NCI-H524 treated with DMSO at 0.1 percent for 48 hours (cell line): ENCODE measurements at regions not wholly inside any gene's neighbourhood (a gene's known extent, or its start where the extent isn't known, plus 50 kb on each side); places are given as distances from the start of the nearest gene placed in this dataset.
"Not testable (repeated sequence)": the region's sequence is repeated elsewhere in the genome, so short reads cannot be mapped to it uniquely, and the experiment has no call there.

ENCODE experiments used
- DNase-seq: peaks from one replicate; lab custom pipeline; 2025; lab: John Stamatoyannopoulos, UW

DNA sequence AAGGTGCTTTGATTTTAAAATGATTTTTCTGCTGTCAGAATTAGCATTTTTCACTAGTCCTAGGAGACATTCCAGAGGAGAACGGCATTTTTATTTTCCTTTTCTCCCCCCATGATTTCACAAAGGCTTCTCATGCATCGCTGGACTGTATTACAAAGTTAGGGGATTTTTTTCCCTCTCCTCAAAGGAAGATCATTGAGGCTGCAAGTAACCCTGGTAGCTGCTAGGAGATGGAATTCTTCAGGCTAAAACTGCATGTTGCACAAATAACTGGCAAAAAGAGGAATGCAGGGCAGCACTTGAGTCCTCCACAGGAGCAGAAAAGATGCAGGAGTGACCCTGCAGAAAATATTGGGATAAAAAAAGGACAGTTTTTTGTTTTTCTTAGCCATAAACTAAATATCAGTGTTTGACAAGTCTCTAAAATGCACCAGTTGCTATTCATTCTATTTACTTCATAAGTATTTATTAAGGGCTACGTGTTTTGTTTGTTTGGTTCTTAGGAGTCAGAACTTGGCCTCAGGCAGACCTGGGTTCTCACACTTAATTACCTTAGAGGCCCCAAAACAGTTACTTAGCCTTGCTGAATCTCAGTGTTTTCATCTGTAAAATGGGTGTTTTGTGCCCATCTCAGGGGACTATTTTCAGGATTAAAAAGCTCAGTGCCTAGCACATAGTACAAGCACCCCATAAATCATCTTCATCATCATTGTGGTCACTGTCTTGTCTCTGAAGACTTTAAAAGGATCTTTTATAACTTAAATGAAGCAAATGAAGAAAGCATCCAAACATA is 144.5 kb upstream of the ID4 start:
- no peak for DNase-seq

DNA sequence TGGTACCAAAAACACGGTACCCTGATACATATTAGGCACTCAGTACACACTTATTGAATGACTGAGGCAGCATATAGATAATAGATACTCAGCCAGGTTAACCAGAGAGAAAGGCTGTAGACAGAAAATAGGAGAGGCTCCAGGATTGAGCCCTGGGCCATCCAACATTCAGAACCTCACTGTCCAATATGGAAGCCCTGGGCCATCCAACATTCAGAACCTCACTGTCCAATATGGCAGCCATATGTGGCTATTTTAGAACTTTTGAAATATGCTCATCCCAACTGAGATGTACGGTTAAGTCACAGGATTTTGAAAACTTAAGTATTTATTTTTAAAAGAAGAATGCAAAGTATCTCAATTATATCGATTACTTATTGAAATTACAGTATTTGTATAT is 142.5 kb upstream of the ID4 start:
- DNase-seq: no peak

DNA sequence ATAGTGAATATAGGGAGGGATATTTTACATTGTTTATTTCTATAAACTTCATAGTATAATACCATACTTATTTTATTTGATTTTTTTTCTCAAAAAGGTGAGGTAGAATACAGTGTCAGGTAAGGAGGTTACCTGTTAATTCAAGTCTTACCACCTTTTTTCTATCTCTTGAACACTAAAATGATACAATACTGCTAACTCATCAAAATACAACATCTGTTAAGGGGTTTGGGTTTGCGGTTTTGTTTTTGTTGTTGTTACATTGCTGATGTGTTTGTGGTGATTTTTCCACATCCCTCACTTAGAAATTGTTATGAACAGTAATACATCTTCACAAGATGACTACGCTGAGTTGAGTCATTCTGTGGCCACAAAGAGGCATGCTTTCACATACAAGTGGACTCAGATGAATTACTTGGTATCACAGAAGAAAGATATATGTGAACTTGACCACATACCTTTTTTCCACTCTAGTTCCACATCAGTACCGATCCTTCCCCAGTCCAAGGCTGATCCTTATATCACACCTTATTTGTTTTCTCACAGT is 139.4 kb upstream of the ID4 start:
- no peak for DNase-seq

DNA sequence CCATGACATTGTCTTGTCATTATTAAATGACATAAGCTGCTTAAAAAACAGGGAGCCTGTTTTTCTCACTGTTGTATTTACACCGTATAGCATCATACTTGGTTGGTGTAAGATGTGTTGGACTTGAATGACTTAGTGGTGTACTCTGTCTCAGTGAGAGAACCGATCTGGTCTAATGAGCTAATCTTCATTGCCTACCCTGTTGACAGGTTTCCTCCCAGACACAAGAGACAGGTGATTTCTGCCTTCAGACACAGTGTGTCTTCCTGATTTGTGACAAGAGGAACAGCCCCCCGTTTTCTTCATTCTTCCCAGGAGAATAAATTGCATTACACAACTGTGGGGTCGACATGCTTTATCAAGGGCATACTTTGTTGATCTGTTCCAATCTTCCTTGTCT is 137.2 kb upstream of the ID4 start:
- no peak for DNase-seq

DNA sequence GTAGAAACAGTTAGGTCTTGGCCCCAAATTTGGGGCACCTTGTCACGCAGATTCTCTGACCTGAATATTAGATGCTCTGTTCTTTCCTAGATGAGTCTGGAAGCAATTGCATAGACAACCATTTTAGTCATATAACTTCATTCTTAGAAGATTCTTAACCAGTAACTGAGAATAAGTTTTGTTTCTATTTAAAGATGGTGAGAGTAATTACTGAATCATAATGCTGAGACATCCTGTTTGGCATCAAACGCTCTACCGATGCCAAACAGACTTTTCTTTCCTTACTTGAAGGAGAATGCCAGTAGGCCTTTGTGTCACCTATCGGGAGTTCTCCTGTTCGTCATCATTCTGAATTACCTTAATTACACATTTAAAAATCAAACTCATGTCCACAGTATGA is 131.6 kb upstream of the ID4 start:
- no peak for DNase-seq

DNA sequence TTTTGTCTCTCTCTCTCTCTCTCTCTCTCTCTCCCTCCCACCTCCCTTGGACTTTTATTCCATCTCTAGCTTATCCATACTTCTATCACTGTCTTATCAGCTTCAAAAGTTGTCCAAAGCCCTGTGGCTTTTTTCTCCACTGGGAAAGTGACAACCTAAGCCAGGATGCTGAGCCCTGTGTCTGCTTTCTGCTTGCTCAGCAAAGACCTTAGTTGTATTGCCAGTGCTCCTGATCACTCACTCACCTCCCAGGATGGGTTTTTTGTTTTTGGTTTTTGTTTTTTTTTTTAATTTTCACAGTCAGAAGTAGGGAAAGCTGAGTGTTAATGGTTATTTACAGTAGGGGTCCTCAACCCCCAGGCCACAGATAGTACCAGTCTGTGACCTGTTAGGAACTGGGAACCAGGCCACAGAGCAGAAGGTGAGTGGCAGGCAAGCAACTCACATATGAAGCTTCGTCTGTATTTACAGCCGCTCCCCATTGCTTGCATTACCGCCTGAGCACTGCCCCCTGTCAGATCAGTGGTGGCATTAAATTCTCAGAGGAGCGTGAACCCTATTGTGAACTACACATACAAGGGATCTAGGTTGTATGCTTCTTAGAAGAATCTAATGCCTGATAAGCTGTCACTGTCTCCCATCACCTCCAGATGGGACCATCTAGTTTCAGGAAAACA is 125.0 kb upstream of the ID4 start:
- no peak for DNase-seq

DNA sequence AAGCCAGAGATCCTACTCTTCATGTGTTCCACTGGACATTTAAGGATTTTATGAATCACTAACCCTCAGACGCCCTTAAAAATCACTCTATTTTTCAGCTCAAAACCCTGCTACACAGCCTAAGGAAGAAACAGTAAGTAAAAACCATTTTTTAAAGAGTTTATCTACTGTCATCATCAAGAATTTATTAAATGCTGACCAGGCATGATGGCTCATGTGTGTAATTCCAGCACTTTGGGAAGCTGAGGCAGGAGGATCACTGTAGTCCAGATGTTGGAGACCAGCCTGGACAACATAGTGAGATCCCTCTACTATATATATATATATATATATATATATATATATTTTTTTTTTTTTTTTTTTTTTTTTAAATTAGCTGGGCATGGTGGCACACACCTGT is 124.2 kb upstream of the ID4 start:
- no peak for DNase-seq

DNA sequence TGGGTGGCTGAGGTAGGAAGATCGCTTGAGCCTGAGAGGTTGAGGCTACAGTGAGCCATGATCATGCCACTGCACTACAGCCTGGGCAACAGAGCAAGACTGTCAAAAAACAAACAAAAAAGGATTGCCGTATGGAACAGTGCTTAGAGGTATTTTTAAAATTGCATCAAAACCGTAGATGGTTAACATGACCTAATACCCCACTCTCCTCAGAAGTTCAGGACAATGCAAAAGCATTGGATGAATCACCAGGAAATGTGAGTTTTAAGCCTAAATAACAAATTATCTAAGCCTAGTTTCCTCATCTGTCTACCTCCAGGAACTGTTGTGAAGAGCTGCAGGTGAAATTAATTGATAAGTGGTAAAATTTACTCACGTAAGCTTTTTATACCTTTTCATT is 123.8 kb upstream of the ID4 start:
- DNase-seq: no peak

DNA sequence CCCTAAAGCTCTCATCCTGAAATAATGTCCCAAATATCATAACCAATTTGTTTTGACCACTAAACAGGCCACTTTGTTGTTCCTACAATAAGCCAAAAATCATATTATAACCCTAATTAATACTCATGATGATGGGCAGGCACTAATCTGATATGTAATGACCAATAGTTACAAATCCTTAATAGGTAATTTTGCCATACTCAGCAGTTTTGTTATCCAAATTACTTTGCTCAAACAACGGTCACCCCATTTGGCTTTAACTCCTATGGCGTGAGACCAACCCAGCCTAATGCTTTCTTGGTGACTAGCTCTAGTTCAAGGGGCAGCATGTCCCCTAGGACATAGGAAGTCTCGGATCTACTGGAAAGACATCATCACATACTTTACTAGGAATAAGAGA is 123.2 kb upstream of the ID4 start:
- DNase-seq: no peak

DNA sequence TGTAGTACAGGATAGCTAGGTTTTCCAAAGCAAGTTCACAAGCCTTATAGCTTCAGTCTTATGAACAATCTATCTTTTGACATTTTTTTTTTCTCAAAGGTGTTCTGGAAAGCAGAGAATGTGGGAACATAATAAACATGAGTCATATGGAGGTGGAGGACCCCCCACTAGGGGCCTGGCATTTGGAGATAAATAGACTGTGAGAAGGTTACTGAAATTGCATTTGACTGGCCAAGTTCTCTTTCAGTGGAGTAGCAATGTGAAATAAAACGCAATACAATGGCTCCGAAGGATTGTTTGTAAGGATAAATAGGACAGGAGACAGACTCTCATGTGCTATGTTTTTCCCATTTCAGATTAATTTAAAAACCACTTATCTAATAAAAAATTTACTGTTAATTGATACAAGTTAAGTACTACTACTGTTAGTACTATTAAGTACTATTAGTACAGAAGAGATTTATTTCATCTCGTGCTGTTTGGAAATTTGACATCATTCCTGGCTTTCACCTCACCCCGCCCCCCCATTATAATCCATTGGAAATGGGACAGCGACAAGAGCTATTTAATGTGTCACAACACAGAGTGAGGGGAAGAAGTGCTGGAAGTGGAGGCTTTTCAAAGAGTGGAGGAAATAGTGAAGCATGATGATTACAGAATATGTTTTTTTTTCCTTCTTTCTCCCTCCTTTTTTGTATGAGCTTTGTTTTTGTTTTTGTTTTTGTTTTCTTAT is 122.6 kb upstream of the ID4 start:
- no peak for DNase-seq

DNA sequence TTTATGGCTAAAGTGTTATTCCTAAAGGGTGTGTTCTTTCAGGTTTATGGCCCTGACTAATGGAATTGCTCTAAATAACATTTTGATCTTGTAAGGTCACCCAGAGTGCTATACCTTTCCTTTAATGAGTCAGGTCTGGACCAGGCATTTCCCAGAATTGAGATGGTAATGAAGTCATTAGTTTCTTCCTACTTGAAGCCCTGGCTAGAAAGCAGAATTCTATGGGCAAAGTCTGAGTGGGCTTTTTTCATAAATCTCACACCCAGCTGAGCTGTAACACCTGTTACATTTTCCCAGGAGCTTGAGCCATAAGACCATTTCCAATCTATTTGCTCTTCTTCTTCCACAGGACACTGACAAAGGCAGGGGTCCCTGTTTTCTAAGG is 122.0 kb upstream of the ID4 start:
- DNase-seq: no peak

DNA sequence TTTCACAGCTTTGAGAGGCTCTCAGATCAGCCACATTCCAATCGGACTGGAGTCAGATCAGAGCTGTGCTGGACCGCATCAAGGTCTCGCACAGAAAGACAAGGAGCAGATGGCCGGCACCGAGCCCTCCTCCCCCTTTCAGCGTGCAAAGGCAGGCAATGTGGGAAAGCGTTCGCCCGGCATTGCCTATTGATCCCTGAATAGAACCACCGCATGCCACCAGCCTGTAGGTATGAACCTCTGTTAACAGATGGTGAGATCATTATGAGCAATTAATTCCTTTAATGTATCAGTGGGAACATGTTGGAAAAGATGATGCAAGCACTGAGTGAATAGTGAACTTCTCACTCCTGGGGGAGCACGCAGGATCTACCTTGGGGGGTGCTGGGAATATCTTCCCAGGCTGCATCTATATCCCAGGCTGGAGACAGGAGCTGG is 117.5 kb upstream of the ID4 start:
- DNase-seq: peak; percentile 81

DNA sequence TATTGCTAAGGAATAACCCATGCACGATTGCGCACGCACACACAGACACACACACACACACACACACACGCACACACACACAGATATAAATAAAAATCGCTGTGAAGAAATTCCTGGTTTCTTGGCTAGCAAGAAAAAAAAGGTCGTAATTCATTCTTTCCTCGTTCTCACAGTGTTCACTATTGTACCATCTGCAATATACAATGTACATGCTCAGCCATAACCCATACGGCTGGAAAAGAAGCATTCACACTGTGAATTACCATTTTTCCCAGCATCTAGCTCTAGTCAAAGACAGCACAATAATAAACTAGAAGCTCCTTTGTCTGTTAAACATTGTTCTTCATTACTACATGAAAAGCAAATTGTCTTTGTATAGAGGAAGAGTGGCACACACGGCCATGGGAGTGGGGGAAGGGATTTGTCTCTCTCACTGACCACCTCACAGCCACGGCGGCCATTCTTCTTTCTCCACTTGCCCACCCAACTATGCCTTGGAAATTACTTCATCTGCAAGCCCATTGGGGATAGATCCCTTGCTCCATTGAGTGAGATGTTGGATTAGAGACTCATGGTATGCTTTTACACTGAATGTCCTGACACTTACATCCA is 115.3 kb upstream of the ID4 start:
- no peak for DNase-seq

DNA sequence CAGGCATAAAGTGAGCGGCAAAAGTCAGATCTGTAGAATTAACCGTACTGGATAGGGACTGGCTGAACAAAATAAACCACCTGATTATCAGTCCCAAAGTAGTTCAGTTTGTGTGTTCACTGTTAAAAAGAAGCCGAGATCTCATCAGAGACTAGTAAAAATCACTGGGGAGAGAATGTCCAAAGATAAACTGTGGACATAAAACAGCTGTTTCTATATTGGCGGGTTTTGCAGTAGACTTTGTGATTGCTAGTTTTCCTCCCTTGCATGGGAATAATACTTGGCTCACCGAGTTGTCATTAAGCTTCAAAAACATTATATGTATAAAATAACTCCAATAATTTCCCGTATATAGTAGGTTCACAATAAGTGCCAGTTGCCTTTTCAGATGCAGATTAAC is 114.2 kb upstream of the ID4 start:
- DNase-seq: no peak

DNA sequence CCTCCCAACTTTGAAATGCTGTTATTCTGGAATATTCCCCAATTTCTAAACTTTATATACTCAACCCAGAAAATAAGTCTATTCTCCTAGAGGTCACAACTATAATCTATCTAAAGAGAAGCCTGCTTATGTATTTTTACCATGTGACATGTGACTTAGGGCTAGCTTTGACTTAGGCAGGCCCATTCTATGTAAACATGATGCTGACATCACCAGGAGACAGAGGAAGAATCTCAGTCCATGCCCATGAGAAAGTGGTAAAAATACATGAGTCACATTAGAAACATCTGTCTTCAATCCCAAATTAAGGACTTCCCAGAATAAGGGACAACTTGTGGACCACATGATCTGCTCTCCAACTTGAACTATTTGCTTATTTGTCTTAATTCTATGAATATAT is 113.6 kb upstream of the ID4 start:
- DNase-seq: no peak

DNA sequence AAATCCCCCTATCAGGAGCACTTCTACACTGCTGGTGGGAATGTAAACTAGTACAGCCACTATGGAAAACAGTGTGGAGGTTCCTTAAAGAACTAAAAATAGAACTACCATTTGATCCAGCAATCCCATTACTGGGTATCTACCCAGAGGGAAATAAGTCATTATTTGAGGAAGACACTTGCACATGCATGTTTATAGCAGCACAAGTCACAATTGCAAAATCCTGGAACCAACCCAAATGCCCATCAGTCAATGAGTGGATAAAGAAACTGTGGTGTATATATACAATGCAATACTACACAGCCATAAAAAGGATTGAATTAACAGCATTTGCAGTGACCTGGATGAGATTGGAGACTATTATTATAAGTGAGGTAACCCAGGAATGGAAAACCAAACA is 111.7 kb upstream of the ID4 start:
- DNase-seq: not testable (repeated sequence)

DNA sequence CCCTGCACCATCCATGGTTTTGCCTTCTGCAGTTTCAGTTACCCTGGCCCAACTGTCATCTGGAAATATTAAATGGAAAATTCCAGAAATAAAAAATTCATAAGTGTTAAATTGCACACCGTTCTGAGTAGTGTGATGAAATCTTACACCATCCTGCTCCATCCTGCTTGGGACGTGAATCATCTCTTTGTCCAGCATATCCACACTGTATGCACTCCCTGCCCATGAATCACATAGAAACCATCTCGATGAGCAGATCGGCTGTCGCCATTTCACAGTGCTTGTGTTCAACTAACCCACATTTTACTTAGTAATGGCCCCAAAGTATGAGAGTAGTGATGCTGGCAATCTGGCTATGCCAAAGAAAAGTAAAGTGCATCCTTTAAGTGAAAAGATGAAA is 105.9 kb upstream of the ID4 start:
- DNase-seq: no peak

DNA sequence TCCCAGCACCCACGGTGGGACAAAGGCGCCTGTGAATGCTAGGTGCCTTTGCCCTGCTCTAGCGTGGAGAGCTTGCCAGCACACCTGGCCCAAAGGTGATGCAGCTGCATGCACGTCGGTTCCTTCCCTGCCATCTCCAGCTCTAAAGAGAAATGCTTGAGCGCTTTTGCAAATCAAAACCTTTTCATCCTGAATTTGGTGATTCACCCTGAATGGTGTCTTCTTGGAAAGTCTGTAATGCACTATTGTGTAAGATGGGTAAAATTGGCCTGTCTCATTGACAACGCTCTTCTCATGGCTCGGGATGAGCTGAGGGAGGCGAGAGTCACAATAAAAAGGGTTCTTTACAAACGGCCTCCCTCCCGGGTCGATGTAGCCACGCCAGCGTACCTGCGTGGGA is 103.1 kb upstream of the ID4 start:
- no peak for DNase-seq

DNA sequence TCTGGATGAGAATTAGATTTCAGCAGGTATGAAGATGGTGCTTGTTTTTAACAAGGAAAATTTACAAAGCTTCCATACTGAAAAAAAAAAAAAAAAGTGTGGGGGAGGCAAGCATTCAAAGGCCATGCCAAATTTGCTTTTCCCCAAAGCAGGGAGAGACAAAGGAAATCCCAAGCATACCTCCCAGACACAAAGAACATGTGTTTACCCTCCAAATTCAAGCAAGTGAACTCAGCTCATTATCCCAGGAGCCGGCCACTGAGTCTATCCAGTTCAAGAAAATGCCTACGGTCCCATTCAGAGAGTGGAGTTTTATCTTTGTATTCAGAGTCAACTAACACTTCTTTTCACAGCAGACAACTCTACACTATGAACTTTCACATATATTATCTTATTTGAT is 102.7 kb upstream of the ID4 start:
- no peak for DNase-seq

DNA sequence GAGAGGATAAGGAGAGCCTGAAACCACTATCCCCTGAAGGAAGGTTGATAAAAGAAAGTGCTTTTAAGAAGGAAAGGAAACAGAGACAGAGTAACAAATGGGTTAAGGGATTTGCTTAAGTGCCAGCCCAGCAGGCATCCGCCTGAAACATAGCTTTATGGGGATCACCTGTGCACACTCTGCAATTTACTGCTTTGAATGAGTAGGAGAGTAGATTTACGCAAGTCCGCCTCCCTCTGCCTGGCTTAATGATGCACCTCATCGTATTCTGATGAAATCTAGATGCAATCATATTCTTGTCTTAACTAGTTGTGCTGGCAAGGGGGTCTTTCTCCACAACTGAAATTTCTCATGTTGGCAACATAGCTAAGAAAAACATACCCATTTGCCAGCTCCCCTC is 101.1 kb upstream of the ID4 start:
- DNase-seq: no peak

DNA sequence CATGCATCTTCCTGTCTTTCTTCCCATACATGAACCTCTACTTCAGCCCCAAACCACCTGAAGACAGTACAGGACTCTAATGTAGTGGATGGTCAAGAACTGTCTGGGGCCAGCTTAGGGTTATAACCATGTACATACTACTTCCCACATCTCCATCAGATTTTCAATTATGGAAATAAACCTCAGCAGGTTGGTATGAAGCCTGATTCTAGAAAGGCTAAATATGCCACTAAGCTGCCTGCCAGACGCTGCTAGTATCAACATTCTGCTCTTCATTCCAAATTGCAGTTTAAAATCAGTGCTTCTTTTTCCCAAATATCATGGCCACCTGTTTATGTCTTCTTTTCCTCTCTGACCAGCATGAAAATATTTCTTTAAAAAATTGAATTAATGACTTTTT is 99.2 kb upstream of the ID4 start:
- DNase-seq: no peak

DNA sequence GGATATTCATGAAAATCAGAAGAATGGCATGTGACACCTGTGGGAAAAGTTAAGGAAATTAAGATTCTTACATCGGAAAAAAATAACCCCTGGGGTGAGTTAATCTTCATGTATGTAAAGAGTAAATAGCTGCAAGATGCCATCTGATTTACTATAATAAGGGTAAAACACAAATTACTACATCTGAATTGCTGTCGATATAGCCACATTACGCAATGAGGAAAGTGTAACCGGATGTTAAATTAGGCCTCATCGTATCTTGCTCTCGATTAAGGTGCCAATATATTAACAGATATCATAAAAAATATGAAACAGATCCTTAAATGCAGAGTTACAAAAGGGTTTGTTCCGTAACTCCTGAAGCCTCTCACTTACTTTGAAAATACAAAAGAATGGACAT is 87.4 kb upstream of the ID4 start:
- no peak for DNase-seq

DNA sequence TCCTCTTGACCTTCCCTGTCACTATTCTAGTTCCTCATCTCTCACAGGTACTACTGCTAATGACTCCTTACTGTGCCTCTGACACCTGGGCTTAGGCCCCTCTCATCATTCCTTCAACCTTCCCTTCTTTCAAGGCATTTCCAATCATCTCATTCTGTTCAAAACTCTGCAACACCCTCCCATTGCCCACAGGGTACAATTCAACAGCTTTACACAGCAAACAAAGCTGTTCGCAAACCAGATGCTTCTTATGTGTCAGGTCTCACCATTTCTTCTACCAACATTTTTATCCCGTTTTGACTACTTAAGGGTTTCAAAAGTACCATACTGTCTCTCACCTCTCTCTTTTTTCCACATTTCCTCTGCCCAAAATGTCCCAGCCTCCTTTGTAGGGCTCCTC is 84.4 kb upstream of the ID4 start:
- DNase-seq: no peak
